Activated CD8-positive, alpha-beta T cell treated with anti-CD3 and anti-CD28 coated beads for 36 hours (primary cell): ENCODE measurements at regions not wholly inside any gene's neighbourhood (a gene's known extent, or its start where the extent isn't known, plus 50 kb on each side); places are given as distances from the start of the nearest gene placed in this dataset.
"Not testable (repeated sequence)": the region's sequence is repeated elsewhere in the genome, so short reads cannot be mapped to it uniquely, and the experiment has no call there.

Experiments used
- ATAC-seq: fragments of 200-7000 bp; cut with Tn5 transposase; one replicate; pipeline ENCODE4 v1.10.0; 2021; ENCODE audit warnings: mild to moderate bottlenecking, moderate library complexity
- CTCF ChIA-PET: fragments of 350-600 bp; sonication (Branson Sonifier 250); formaldehyde crosslinking; loops from one replicate; lab custom pipeline; 2021; ENCODE audit warnings: antibody characterized with exemption; lab: Charles Lee
- POLR2A ChIA-PET: fragments of 350-600 bp; sonication (Branson Sonifier 250); formaldehyde crosslinking; loops from one replicate; lab custom pipeline; 2021; ENCODE audit warnings: antibody characterized with exemption; lab: Charles Lee
- DNase-seq: peaks from one replicate; pipeline ENCODE4 v3.0.0-alpha.2; 2020
- H3K27ac Mint-ChIP-seq: one replicate; pipeline ENCODE4 v1.8.0; 2021; ENCODE audit warnings: mild to moderate bottlenecking, mixed read lengths
- H3K27me3 Mint-ChIP-seq: one replicate; pipeline ENCODE4 v1.8.0; 2021; ENCODE audit warnings: mixed read lengths
- H3K36me3 Mint-ChIP-seq: one replicate; pipeline ENCODE4 v1.8.0; 2021; ENCODE audit warnings: low read depth, mixed read lengths
- H3K4me1 Mint-ChIP-seq: one replicate; pipeline ENCODE4 v1.8.0; 2021; ENCODE audit warnings: low read depth, mixed read lengths
- H3K4me3 Mint-ChIP-seq: one replicate; pipeline ENCODE4 v1.8.0; 2021; ENCODE audit warnings: mild to moderate bottlenecking, moderate library complexity, mixed read lengths
- H3K9me3 Mint-ChIP-seq: one replicate; pipeline ENCODE4 v1.8.0; 2021; ENCODE audit warnings: mixed read lengths
- intact Hi-C: fragments of 100-400 bp; cut with micrococcal nuclease; formaldehyde crosslinking; loops from one replicate; pipeline ENCODE4 v1.10.0; 2022
- TF ChIP-seq, protein P1 (sequence below): fragments of 200-600 bp; IDR thresholded peaks from one replicate; pipeline ENCODE4 v1.8.0; 2022; ENCODE audit warnings: antibody characterized with exemption, mild to moderate bottlenecking

DNA sequence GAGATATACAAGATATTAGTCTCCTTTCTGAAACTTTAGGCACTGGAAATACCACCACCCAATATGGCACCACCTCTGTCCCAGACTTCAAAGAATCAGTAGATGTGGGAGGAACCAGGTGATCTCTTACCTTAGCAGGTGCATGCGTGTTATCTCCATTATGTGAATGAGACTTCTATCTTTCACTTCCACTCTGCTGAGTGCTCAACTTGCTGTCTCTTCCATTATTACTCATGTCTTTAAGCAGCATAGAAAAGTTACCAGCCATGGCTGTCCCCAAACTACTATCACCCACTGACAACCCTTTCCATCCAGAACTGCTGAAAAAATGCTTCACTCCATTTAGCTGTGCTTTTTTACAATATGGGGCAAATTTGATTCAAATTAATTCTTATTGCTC, 101.5 kb upstream of the PRSS1 start:
- peak; percentile 34 for ATAC-seq
- ChIA-PET CTCF (no interaction called here), POLR2A (no interaction called here)
- Mint-ChIP-seq H3K27ac (no peak overlapping the region), H3K4me3 (no peak overlapping the region), H3K4me1 (peaks cover 11% of the 10 kb centered on the region), H3K27me3 (peaks cover 10% of the 10 kb centered on the region), H3K9me3 (no peaks in the 10 kb centered on the region), H3K36me3 (peaks cover 1% of the 10 kb centered on the region)
- no peak for DNase-seq
- intact Hi-C loops = no loop called here
- TF ChIP-seq, protein P1, sequence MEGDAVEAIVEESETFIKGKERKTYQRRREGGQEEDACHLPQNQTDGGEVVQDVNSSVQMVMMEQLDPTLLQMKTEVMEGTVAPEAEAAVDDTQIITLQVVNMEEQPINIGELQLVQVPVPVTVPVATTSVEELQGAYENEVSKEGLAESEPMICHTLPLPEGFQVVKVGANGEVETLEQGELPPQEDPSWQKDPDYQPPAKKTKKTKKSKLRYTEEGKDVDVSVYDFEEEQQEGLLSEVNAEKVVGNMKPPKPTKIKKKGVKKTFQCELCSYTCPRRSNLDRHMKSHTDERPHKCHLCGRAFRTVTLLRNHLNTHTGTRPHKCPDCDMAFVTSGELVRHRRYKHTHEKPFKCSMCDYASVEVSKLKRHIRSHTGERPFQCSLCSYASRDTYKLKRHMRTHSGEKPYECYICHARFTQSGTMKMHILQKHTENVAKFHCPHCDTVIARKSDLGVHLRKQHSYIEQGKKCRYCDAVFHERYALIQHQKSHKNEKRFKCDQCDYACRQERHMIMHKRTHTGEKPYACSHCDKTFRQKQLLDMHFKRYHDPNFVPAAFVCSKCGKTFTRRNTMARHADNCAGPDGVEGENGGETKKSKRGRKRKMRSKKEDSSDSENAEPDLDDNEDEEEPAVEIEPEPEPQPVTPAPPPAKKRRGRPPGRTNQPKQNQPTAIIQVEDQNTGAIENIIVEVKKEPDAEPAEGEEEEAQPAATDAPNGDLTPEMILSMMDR = no peak

DNA sequence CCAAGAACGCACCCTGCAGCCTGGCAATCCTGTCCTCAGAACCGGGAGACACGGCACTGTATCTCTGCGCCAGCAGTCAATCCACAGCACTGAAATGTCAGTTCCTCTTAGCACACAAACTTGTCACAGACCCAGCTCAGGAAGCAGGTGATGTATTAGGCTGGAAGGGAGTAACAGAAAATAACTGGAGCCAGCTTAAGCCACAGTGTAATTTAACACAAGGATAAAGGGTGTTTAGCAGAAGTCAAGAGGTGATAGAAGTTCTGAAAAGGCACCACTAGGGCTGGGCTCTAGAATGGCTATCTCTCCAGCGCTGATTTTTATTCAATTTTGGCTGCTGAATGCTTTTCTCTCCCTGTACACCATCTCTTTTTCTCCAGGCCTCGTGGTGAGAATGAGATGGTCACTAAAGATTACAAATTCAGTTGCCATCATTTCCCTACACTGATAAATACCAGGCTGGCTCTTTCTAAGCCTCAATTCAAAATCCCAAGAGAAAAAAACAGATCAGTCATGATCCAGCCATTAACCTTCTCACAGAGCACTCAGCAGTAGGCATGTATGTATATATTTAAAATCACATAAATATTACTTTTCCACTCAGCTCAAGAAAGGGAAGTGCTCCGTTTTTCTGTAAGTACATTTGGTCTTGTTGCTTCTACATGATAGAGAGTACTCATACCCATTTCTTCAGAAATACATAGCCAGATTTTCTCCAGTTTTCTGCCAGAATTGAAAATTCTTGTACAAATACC, 102.7 kb upstream of the PRSS1 start:
- POLR2A ChIA-PET = no interaction called here
- CTCF ChIA-PET = interaction anchor here (0.8 to 2.1 kb wide), 3 partner anchors 14 to 168 kb away, joined by 3 to 8 read pairs (median 3); no protein-coding TSS in a partner anchor
- ATAC-seq (no peak), DNase-seq (no peak)
- Mint-ChIP-seq H3K9me3 (no peaks in the 10 kb centered on the region), H3K4me1 (peaks cover 14% of the 10 kb centered on the region), H3K36me3 (peaks cover 1% of the 10 kb centered on the region), H3K4me3 (peak overlapping the region; percentile 59), H3K27ac (no peak overlapping the region), H3K27me3 (peaks cover 10% of the 10 kb centered on the region)
- TF ChIP-seq, protein P1 = no peak
- intact Hi-C loops = no loop called here

DNA sequence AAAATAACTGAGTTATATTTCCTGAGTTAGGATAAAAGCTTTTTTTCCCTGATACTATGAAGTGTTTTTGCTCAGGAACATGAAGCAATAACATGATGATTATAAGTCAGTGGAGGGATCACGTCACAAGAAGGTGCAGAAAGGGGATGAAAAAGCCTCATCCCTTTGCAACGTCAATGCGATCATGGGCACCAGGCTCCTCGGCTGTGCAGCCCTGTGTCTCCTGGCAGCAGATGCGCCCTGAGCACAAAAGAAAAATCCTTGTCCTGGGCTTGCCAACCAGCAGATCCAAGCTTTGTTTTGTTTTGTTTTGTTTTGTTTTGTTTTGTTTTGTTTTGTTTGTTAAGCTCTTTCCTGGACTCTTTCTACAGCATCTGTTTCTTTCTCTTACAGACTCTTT, 103.5 kb upstream of the PRSS1 start:
- DNase-seq (no peak), ATAC-seq (no peak)
- TF ChIP-seq, protein P1 = no peak
- intact Hi-C loops = no loop called here
- no peaks in the 10 kb centered on the region for H3K36me3 Mint-ChIP-seq
- CTCF ChIA-PET = interaction anchor here (0.7 to 2.1 kb wide), 5 partner anchors 9 to 168 kb away, joined by 3 to 8 read pairs (median 3); no protein-coding TSS in a partner anchor
- H3K9me3 Mint-ChIP-seq = no peaks in the 10 kb centered on the region
- H3K4me1 Mint-ChIP-seq = peaks cover 14% of the 10 kb centered on the region
- peaks cover 10% of the 10 kb centered on the region for H3K27me3 Mint-ChIP-seq
- peak overlapping the region; percentile 59 for H3K4me3 Mint-ChIP-seq
- POLR2A ChIA-PET = interaction anchor here (1.1 to 1.2 kb wide), 2 partner anchors 9 to 164 kb away, joined by 3 to 4 read pairs; no protein-coding TSS in a partner anchor
- peak overlapping the region; percentile 11 for H3K27ac Mint-ChIP-seq

DNA sequence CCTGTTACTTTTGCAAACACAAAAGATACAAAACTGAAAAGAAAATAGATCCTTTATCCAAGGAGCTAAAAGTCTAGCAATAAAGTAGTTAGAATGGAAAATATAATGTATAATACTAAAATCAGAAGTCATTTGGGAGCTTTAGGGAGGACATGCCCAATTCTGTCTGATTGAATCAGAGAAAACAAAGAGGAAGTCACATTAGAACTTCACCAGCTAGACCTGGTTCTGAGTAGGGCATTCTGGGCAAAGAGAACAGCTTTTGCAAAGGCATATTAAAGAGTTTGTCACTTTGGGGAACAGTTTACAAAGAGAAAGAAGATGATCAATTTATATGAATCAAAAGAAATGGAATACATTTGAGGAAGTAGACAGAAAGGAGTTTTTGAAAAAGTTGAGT, 107.0 kb upstream of the PRSS1 start:
- ATAC-seq (no peak), DNase-seq (no peak)
- intact Hi-C loops = no loop called here
- H3K27me3 Mint-ChIP-seq = peaks cover 4% of the 10 kb centered on the region
- POLR2A ChIA-PET = no interaction called here
- TF ChIP-seq, protein P1 = no peak
- H3K9me3 Mint-ChIP-seq = no peaks in the 10 kb centered on the region
- peaks cover 9% of the 10 kb centered on the region for H3K4me1 Mint-ChIP-seq
- H3K27ac Mint-ChIP-seq = peak overlapping the region; percentile 43
- CTCF ChIA-PET = interaction anchor here (0.8 to 1.2 kb wide), 2 partner anchors 40 to 141 kb away, joined by 3 to 5 read pairs; no protein-coding TSS in a partner anchor
- no peak overlapping the region for H3K4me3 Mint-ChIP-seq
- H3K36me3 Mint-ChIP-seq = no peaks in the 10 kb centered on the region

DNA sequence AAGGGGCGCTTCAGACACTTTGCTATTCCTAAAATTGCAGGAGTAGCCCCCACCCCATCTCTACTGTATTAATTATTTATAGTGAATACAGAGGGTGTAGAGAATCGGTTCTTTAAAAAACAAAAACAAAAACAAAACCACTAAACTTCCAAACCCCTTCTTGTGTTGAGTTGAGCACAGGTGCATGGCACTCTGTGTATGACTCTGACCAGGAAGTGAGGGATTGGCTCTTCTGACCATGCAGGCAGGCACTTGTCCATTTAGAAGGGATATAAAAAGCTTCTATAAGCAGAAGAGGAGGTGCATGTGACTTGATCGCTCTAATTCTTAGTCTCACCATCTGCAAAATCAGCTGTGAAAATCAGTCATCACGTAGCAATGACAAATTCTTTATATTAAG, 108.0 kb upstream of the PRSS1 start:
- H3K4me1 Mint-ChIP-seq, POLR2A ChIA-PET, H3K36me3 Mint-ChIP-seq, DNase-seq, ATAC-seq, H3K4me3 Mint-ChIP-seq, H3K9me3 Mint-ChIP-seq, H3K27ac Mint-ChIP-seq, H3K27me3 Mint-ChIP-seq, intact Hi-C loops: not testable (repeated sequence)
- CTCF ChIA-PET = interaction anchor here (1.6 kb wide), 1 partner anchor 142 kb away, joined by 5 read pairs; no protein-coding TSS in a partner anchor
